Esophagus squamous epithelium (tissue), 5 donors: ENCODE measurements at regions not wholly inside any gene's neighbourhood (a gene's known extent, or its start where the extent isn't known, plus 50 kb on each side); places are given as distances from the start of the nearest gene placed in this dataset.

Experiments used
- DNase-seq: peaks from one replicate; lab custom pipeline; 2025; lab: John Stamatoyannopoulos, UW
- H3K27ac ChIP-seq, 4 donors: fragments of 200-600 bp; sonication (generic); one replicate each; pipeline ENCODE4 v1.5.1; 2016 to 2019; ENCODE audit warnings: mild to moderate bottlenecking in 1 of 4
- H3K27me3 ChIP-seq, 4 donors: fragments of 200-600 bp; sonication (generic); 1 replicate in 3 of 4; 2 replicates in 1 of 4; pipeline versions ENCODE4 v1.5.1 to v1.6.0; 2017 to 2021; ENCODE audit warnings: antibody characterized with exemption in 1 of 4
- H3K36me3 ChIP-seq, 3 donors: fragments of 200-600 bp; sonication (generic); one replicate each; pipeline ENCODE4 v1.5.1; 2016 to 2019
- H3K4me1 ChIP-seq, 3 donors: fragments of 200-600 bp; sonication (generic); one replicate each; pipeline ENCODE4 v1.5.1; 2017 to 2019
- H3K4me3 ChIP-seq, 4 donors: fragments of 200-600 bp; sonication (generic); 1 replicate in 3 of 4; 2 replicates in 1 of 4; pipeline ENCODE4 v1.5.1; 2016 to 2019; ENCODE audit warnings: mild to moderate bottlenecking in 2 of 4, moderate library complexity in 1 of 4
- H3K9me3 ChIP-seq, 3 donors: fragments of 200-600 bp; sonication (generic); one replicate each; pipeline ENCODE4 v1.5.1; 2016 to 2019
- POLR2A ChIP-seq, 4 donors: fragments of 450-650 bp; IDR thresholded peaks; one replicate each; pipeline ENCODE4 v1.6.1; 2017; ENCODE audit warnings: antibody characterized with exemption in 4 of 4, mild to moderate bottlenecking in 4 of 4, moderate library complexity in 3 of 4
- WGBS, 2 donors: methylation state at CpG; one replicate each; pipeline ENCODE4 v1.1.5; 2018; 5-methylcytosine and 5-hydroxymethylcytosine counted together
- intact Hi-C: fragments of 100-400 bp; cut with DNase I; formaldehyde crosslinking; loops from one replicate; pipeline ENCODE4 v1.15.0; 2022
- TF ChIP-seq, protein P1 (sequence below), 6 experiments: fragments of 450-650 bp in 4 of 6; fragments of 200-600 bp in 2 of 6; sonication (generic) in 2 of 6; IDR thresholded peaks; one replicate each; pipeline ENCODE4 v1.5.1; 2016 to 2019; ENCODE audit warnings: antibody characterized with exemption in 6 of 6, mild to moderate bottlenecking in 4 of 6, moderate library complexity in 4 of 6
- donor health status: DM: yes; HTN: yes; CAD: no.

- Histone ChIP-seq H3K9me3 (no peaks in the 10 kb centered on the region), H3K4me3 (no peak overlapping the region), H3K27me3 (no peaks in the 10 kb centered on the region), H3K4me1 (peaks cover 0 to 7% (median 0%) of the 10 kb centered on the region in 3 donors), H3K27ac (no peak overlapping the region), H3K36me3 (no peaks in the 10 kb centered on the region)
- no peak for TF ChIP-seq POLR2A (IDR thresholded peaks at IDR 0.05)
- TF ChIP-seq, protein P1, sequence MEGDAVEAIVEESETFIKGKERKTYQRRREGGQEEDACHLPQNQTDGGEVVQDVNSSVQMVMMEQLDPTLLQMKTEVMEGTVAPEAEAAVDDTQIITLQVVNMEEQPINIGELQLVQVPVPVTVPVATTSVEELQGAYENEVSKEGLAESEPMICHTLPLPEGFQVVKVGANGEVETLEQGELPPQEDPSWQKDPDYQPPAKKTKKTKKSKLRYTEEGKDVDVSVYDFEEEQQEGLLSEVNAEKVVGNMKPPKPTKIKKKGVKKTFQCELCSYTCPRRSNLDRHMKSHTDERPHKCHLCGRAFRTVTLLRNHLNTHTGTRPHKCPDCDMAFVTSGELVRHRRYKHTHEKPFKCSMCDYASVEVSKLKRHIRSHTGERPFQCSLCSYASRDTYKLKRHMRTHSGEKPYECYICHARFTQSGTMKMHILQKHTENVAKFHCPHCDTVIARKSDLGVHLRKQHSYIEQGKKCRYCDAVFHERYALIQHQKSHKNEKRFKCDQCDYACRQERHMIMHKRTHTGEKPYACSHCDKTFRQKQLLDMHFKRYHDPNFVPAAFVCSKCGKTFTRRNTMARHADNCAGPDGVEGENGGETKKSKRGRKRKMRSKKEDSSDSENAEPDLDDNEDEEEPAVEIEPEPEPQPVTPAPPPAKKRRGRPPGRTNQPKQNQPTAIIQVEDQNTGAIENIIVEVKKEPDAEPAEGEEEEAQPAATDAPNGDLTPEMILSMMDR (IDR thresholded peaks at IDR 0.05): no peak
- WGBS, 2 donors: 88% methylated on average over 7 of the region's 8 CpGs
- no peak for DNase-seq
- intact Hi-C loops: no loop called here
Observed at GRCh38 chr7:49631960-49632359, 141.5 kb upstream of the VWC2 start.

- no peaks in the 10 kb centered on the region for H3K9me3 ChIP-seq
- H3K36me3 ChIP-seq: no peaks in the 10 kb centered on the region
- WGBS, 2 donors: 67 to 83% methylated on average over 1 of the region's 1 CpG
- DNase-seq: no peak
- no peak overlapping the region for H3K27ac ChIP-seq
- intact Hi-C loops: no loop called here
- H3K4me3 ChIP-seq: no peak overlapping the region
- no peaks in the 10 kb centered on the region for H3K27me3 ChIP-seq
- TF ChIP-seq, protein P1 (IDR thresholded peaks at IDR 0.05): no peak
- TF ChIP-seq POLR2A (IDR thresholded peaks at IDR 0.05): no peak
- peaks cover 0 to 7% (median 0%) of the 10 kb centered on the region in 3 donors for H3K4me1 ChIP-seq
Observed at GRCh38 chr7:49635800-49636199, 137.6 kb upstream of the VWC2 start.

DNA sequence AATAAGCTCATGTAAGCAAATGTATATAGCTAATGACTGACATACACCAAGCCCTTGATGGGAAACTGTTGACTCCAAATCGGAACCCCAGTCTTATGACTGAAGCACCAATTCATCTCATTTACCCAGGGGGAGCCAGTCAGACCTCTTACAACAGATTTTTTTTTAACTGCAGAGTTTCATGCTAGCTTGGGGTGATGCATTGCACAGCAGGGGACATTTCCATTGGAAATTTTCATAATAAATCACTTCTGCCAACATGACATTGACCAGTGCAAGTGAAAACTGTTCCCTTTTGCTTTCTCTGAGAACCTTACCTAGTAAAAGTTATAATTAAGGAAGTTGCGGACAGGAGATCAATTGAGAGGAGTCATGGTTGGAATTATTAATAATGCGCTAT lies 137.0 kb upstream of the VWC2 start:
- Histone ChIP-seq H3K4me1 (peaks cover 0 to 7% (median 0%) of the 10 kb centered on the region in 3 donors), H3K27ac (no peak overlapping the region), H3K36me3 (no peaks in the 10 kb centered on the region), H3K4me3 (no peak overlapping the region), H3K27me3 (no peaks in the 10 kb centered on the region), H3K9me3 (no peaks in the 10 kb centered on the region)
- TF ChIP-seq, protein P1 (IDR thresholded peaks at IDR 0.05): no peak
- no peak for TF ChIP-seq POLR2A (IDR thresholded peaks at IDR 0.05)
- intact Hi-C loops: no loop called here
- no peak for DNase-seq
- WGBS, 2 donors: 87 to 88% methylated on average over 3 of the region's 3 CpGs

DNA sequence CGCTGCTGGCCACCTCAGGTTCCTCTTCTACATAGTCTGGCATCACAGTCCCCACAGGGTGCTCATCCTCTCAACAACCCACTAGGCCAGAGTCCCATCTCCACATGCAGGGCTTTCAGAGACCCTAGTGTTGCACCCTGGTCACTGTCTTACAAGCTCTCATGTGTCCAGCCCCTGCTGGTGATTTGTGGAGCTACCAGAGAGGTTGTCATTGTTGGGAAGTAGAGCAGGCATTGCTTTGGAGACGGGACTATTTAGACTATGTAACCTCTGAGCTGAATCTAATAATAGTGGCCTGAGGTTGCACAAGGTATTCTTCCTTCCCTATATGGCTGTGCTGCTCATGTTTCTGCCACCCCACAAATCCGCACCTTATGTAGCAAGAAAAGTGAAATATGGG lies 135.3 kb upstream of the VWC2 start:
- H3K4me1 ChIP-seq: no peaks in the 10 kb centered on the region
- H3K4me3 ChIP-seq: no peak overlapping the region
- H3K27me3 ChIP-seq: no peaks in the 10 kb centered on the region
- no peak for DNase-seq
- H3K27ac ChIP-seq: no peak overlapping the region
- intact Hi-C loops: no loop called here
- no peaks in the 10 kb centered on the region for H3K9me3 ChIP-seq
- 68 to 83% methylated on average over 2 to 3 of the region's 3 CpGs for WGBS, 2 donors
- TF ChIP-seq, protein P1 (IDR thresholded peaks at IDR 0.05): peak in 1 of 6 experiments; percentile 14
- TF ChIP-seq POLR2A (IDR thresholded peaks at IDR 0.05): no peak
- no peaks in the 10 kb centered on the region for H3K36me3 ChIP-seq

DNA sequence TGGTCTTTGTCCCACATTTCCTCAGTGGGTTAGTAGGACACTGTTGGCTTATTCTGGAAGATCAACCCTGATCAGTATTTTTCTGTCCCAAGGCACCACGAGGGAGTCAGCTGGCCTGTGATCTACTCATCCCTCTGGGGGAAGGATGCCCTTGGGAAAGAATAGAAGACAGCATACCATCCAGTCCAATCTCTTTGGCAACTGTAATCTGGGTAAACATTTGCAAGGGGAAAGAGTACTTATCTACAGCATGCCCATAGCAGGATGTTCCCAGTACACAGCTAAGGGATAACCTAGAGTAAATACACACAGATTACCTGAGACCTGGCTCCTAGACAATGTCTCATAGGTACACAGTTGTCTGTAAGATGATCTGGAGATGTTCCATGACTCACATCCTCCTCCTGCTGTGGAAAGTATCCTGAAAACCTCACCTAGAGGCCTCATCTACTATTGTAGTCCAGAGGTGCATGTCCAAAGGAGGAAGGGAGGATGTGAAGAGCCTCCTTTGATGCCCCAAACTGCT lies 134.3 kb upstream of the VWC2 start:
- intact Hi-C loops: no loop called here
- no peaks in the 10 kb centered on the region for H3K9me3 ChIP-seq
- no peaks in the 10 kb centered on the region for H3K4me1 ChIP-seq
- no peak overlapping the region for H3K27ac ChIP-seq
- TF ChIP-seq POLR2A (IDR thresholded peaks at IDR 0.05): no peak
- TF ChIP-seq, protein P1 (IDR thresholded peaks at IDR 0.05): no peak
- no peaks in the 10 kb centered on the region for H3K36me3 ChIP-seq
- H3K27me3 ChIP-seq: no peaks in the 10 kb centered on the region
- H3K4me3 ChIP-seq: no peak overlapping the region
- WGBS, 2 donors: 40% methylated on average over 1 of the region's 1 CpG; no CpG with 5 or more reads in 1 of the 2 donors
- DNase-seq: no peak
